Peyer's patch (tissue), 4 donors: ENCODE measurements at regions not wholly inside any gene's neighbourhood (a gene's known extent, or its start where the extent isn't known, plus 50 kb on each side); places are given as distances from the start of the nearest gene placed in this dataset.

Experiments used
- DNase-seq, 3 donors: peaks; one replicate each; pipeline ENCODE4 v3.0.0-alpha.2; 2017 to 2019
- H3K27ac ChIP-seq, 4 donors: fragments of 200-600 bp; sonication (generic); one replicate each; pipeline ENCODE4 v1.5.1; 2016 to 2019
- H3K27me3 ChIP-seq, 2 donors: fragments of 200-600 bp; sonication (generic); one replicate each; pipeline ENCODE4 v1.5.1; 2019
- H3K36me3 ChIP-seq, 3 donors: fragments of 200-600 bp; sonication (generic); one replicate each; pipeline ENCODE4 v1.5.1; 2016 to 2019
- H3K4me1 ChIP-seq, 4 donors: fragments of 200-600 bp; sonication (generic); one replicate each; pipeline ENCODE4 v1.5.1; 2016 to 2019
- H3K4me3 ChIP-seq, 4 donors: fragments of 200-600 bp; sonication (generic); 1 replicate in 3 of 4; 2 replicates in 1 of 4; pipeline ENCODE4 v1.5.1; 2016 to 2019; ENCODE audit warnings: mild to moderate bottlenecking in 1 of 4
- H3K9me3 ChIP-seq, 4 donors: fragments of 200-600 bp; sonication (generic); one replicate each; pipeline ENCODE4 v1.5.1; 2016 to 2019; ENCODE audit warnings: mild to moderate bottlenecking in 1 of 4
- CTCF ChIP-seq, 6 experiments: fragments of 450-650 bp in 4 of 6; fragments of 200-600 bp in 2 of 6; sonication (generic) in 1 of 6; IDR thresholded peaks; one replicate each; pipeline ENCODE4 v1.5.1; 2017 to 2019; ENCODE audit warnings: antibody characterized with exemption in 6 of 6, mild to moderate bottlenecking in 3 of 6, moderate library complexity in 1 of 6
- POLR2A ChIP-seq, 2 donors: fragments of 450-650 bp; IDR thresholded peaks; one replicate each; pipeline ENCODE4 v1.5.1; 2017; ENCODE audit warnings: antibody characterized with exemption in 2 of 2, mild to moderate bottlenecking in 2 of 2, moderate library complexity in 2 of 2

- no peak for TF ChIP-seq POLR2A (IDR thresholded peaks at IDR 0.05)
- no peak for TF ChIP-seq CTCF (IDR thresholded peaks at IDR 0.05)
- Histone ChIP-seq H3K9me3 (no peaks in the 10 kb centered on the region), H3K4me1 (no peaks in the 10 kb centered on the region), H3K27ac (no peak overlapping the region), H3K27me3 (no peaks in the 10 kb centered on the region), H3K4me3 (no peak overlapping the region), H3K36me3 (no peaks in the 10 kb centered on the region)
- DNase-seq: no peak
Measured at GRCh38 chrX:151860827-151861226, 51.9 kb upstream of the MAGEA4 start.
